Activated B cell treated with CpG ODN at 0.5 μM for 24 hours (primary cell): ENCODE measurements at regions not wholly inside any gene's neighbourhood (a gene's known extent, or its start where the extent isn't known, plus 50 kb on each side); places are given as distances from the start of the nearest gene placed in this dataset.
"Not testable (repeated sequence)": the region's sequence is repeated elsewhere in the genome, so short reads cannot be mapped to it uniquely, and the experiment has no call there.

Experiments used
- ATAC-seq: fragments of 200-7000 bp; cut with Tn5 transposase; one replicate; pipeline ENCODE4 v1.10.0; 2021; ENCODE audit warnings: low read depth, mild to moderate bottlenecking, moderate library complexity
- CTCF ChIA-PET: fragments of 350-600 bp; sonication (Branson Sonifier 250); formaldehyde crosslinking; loops from one replicate; lab custom pipeline; 2021; ENCODE audit warnings: antibody characterized with exemption; lab: Charles Lee
- POLR2A ChIA-PET: fragments of 350-600 bp; sonication (Branson Sonifier 250); formaldehyde crosslinking; loops from one replicate; lab custom pipeline; 2021; ENCODE audit warnings: antibody characterized with exemption; lab: Charles Lee
- DNase-seq: peaks from one replicate; pipeline ENCODE4 v3.0.0; 2022
- H3K27ac Mint-ChIP-seq: one replicate; pipeline ENCODE4 v1.8.0; 2020; ENCODE audit warnings: mixed read lengths
- H3K27me3 Mint-ChIP-seq: one replicate; pipeline ENCODE4 v1.8.0; 2021; ENCODE audit warnings: mixed read lengths
- H3K36me3 Mint-ChIP-seq: one replicate; pipeline ENCODE4 v1.8.0; 2021; ENCODE audit warnings: low read depth, mixed read lengths
- H3K4me1 Mint-ChIP-seq: one replicate; pipeline ENCODE4 v1.8.0; 2021; ENCODE audit warnings: mixed read lengths
- H3K4me3 Mint-ChIP-seq: one replicate; pipeline ENCODE4 v1.8.0; 2020; ENCODE audit warnings: mild to moderate bottlenecking, mixed read lengths
- H3K9me3 Mint-ChIP-seq: one replicate; pipeline ENCODE4 v1.8.0; 2020; ENCODE audit warnings: mixed read lengths
- CTCF ChIP-seq: fragments of 200-600 bp; IDR thresholded peaks from one replicate; pipeline ENCODE4 v1.8.0; 2022; ENCODE audit warnings: antibody characterized with exemption, mild to moderate bottlenecking
- intact Hi-C: fragments of 100-400 bp; cut with micrococcal nuclease; formaldehyde crosslinking; loops from one replicate; pipeline ENCODE4 v1.15.1; 2024

- no peaks in the 10 kb centered on the region for H3K36me3 Mint-ChIP-seq
- H3K27ac Mint-ChIP-seq = no peak overlapping the region
- H3K27me3 Mint-ChIP-seq = peaks cover 8% of the 10 kb centered on the region
- intact Hi-C loops = no loop called here
- ATAC-seq = no peak
- H3K4me3 Mint-ChIP-seq = no peak overlapping the region
- CTCF ChIA-PET = no interaction called here
- no peak for TF ChIP-seq CTCF
- no peak for DNase-seq
- H3K4me1 Mint-ChIP-seq = peaks cover 4% of the 10 kb centered on the region
- no peaks in the 10 kb centered on the region for H3K9me3 Mint-ChIP-seq
- POLR2A ChIA-PET = no interaction called here
Observed at GRCh38 chr4:26052663-26053541, 138.9 kb downstream of the SMIM20 start.

- ATAC-seq (no peak), DNase-seq (no peak)
- Mint-ChIP-seq H3K27ac (no peak overlapping the region), H3K36me3 (no peaks in the 10 kb centered on the region), H3K9me3 (no peaks in the 10 kb centered on the region), H3K4me1 (peaks cover 4% of the 10 kb centered on the region), H3K4me3 (no peak overlapping the region), H3K27me3 (peaks cover 4% of the 10 kb centered on the region)
- intact Hi-C loops = no loop called here
- no peak for TF ChIP-seq CTCF
- POLR2A ChIA-PET = no interaction called here
- CTCF ChIA-PET = no interaction called here
Observed at GRCh38 chr4:26053761-26054160, 139.7 kb downstream of the SMIM20 start.

GRCh38 chr4:26055855-26056254, 141.8 kb downstream of the SMIM20 start:
- no peak overlapping the region for H3K27ac Mint-ChIP-seq
- H3K4me1 Mint-ChIP-seq = no peaks in the 10 kb centered on the region
- ATAC-seq (no peak), DNase-seq (no peak)
- CTCF ChIA-PET = no interaction called here
- H3K9me3 Mint-ChIP-seq = no peaks in the 10 kb centered on the region
- no peaks in the 10 kb centered on the region for H3K36me3 Mint-ChIP-seq
- no peak for TF ChIP-seq CTCF
- POLR2A ChIA-PET = no interaction called here
- H3K27me3 Mint-ChIP-seq = no peaks in the 10 kb centered on the region
- H3K4me3 Mint-ChIP-seq = no peak overlapping the region
- intact Hi-C loops = no loop called here

- no peaks in the 10 kb centered on the region for H3K36me3 Mint-ChIP-seq
- ChIA-PET CTCF (no interaction called here), POLR2A (no interaction called here)
Observed at GRCh38 chr4:26056406-26056805, 142.4 kb downstream of the SMIM20 start.

GRCh38 chr4:26057839-26058238, 143.8 kb downstream of the SMIM20 start:
- H3K9me3 Mint-ChIP-seq, DNase-seq, H3K4me3 Mint-ChIP-seq, H3K36me3 Mint-ChIP-seq, H3K27ac Mint-ChIP-seq, H3K27me3 Mint-ChIP-seq, H3K4me1 Mint-ChIP-seq, ATAC-seq, intact Hi-C loops, POLR2A ChIA-PET: not testable (repeated sequence)
- CTCF ChIA-PET = interaction anchor here (2.2 kb wide), 1 partner anchor 267 kb away, joined by 5 read pairs; no protein-coding TSS in a partner anchor

More at GRCh38 chr4:26056406-26056805, 142.4 kb downstream of the SMIM20 start:
- DNase-seq (no peak), ATAC-seq (no peak)
- H3K4me1 Mint-ChIP-seq = no peaks in the 10 kb centered on the region
- H3K9me3 Mint-ChIP-seq = no peaks in the 10 kb centered on the region
- TF ChIP-seq CTCF = no peak
- no peak overlapping the region for H3K4me3 Mint-ChIP-seq
- no peak overlapping the region for H3K27ac Mint-ChIP-seq
- intact Hi-C loops = no loop called here
- no peaks in the 10 kb centered on the region for H3K27me3 Mint-ChIP-seq
